ENCODE measurements at regions not wholly inside any gene's neighbourhood (a gene's known extent, or its start where the extent isn't known, plus 50 kb on each side); places are given as distances from the start of the nearest gene placed in this dataset.
"Not testable (repeated sequence)": the region's sequence is repeated elsewhere in the genome, so short reads cannot be mapped to it uniquely, and the experiment has no call there.

DNA sequence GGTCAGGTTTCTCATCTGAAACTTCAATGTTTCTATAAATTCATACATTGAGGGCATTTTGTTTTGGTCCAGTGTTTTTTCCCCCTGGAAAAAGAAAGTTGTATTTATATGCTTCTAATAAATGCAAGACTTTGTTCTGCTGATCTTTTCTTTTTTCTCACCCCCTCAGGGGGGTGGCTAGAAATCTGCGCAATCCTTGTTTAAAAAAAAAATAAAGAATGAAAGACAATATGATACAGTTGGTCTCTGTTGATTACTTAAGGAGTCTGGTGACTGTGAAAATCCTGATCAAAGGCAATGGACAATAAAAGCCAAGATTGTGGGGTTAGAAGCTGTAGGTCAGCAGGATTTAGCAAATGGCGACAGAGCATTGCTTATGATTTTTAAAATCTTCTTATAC is 180.5 kb downstream of the KIT start:
- no peaks in the 10 kb centered on the region for H3K36me3 ChIP-seq (ENCODE audit: control insufficient read depth in 2 of 2, extremely low read depth in 1 of 2, insufficient read depth in 1 of 2, low read length in 1 of 2)
- Mint-ChIP-seq H3K9me3 (no peaks in the 10 kb centered on the region), H3K4me3 (no peak overlapping the region), H3K36me3 (no peaks in the 10 kb centered on the region), H3K27me3 (no peaks in the 10 kb centered on the region), H3K4me1 (peaks cover 0 to 5% (median 3%) of the 10 kb centered on the region in 3 donors), H3K27ac (no peak overlapping the region)
- no peaks in the 10 kb centered on the region for H3K9me3 ChIP-seq
- ATAC-seq (replicated peaks in 1 of 4) (no peak), DNase-seq (no peak)
- no CpG with 5 or more reads among the region's 2 CpGs for WGBS (ENCODE audit: insufficient coverage)
- H3K27me3 ChIP-seq (replicated peaks in 1 of 2; ENCODE audit: control insufficient read depth in 2 of 2, extremely low read depth in 1 of 2, insufficient read depth in 2 of 2, low read length in 1 of 2): no peaks in the 10 kb centered on the region
- ChIA-PET POLR2A (no interaction called here), CTCF (interaction anchor here in 1 of 2 donors (0.7 kb wide), 1 partner anchor 118 kb away, joined by 3 read pairs; no protein-coding TSS in a partner anchor)
- no peak overlapping the region for H3K27ac ChIP-seq (ENCODE audit: low read length)
- H3K4me1 ChIP-seq (ENCODE audit: control insufficient read depth in 1 of 2, extremely low read depth in 1 of 2, insufficient read depth in 2 of 2, low read length in 2 of 2): no peaks in the 10 kb centered on the region
- no peak overlapping the region for H3K4me3 ChIP-seq (ENCODE audit: control insufficient read depth in 1 of 2, extremely low read depth in 1 of 2, low read length in 1 of 2)

DNA sequence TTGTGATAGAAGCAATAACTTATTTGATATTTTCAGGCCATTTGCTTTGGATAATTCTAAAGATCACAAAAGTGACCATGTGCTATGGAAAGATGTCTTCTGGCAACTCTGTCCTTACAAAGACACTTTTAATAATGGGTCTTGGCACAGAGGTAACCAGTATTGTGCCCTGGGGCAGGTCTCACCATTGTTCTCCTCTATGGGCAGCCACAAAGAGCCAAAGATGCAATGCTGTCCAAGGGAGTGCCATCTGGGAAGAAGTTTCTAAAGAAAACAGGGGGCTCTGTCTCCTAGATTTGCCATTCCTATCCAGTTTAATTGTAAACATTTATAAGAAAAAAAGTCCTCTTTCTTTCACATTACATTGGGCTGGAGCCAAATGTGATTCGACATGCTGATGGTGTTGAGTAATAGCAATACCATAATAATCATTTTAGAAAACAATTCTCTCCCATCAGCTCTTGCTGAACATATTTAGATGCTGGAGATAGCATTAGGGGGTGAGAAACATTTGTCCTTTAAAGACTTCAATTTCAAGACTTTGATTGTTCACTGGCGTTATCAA is 179.9 kb downstream of the KIT start:
- ATAC-seq (replicated peaks in 1 of 4) (no peak), DNase-seq (no peak)
- no peaks in the 10 kb centered on the region for H3K4me1 ChIP-seq (ENCODE audit: control insufficient read depth in 1 of 2, extremely low read depth in 1 of 2, insufficient read depth in 2 of 2, low read length in 2 of 2)
- no peaks in the 10 kb centered on the region for H3K36me3 ChIP-seq (ENCODE audit: control insufficient read depth in 2 of 2, extremely low read depth in 1 of 2, insufficient read depth in 1 of 2, low read length in 1 of 2)
- no peaks in the 10 kb centered on the region for H3K27me3 ChIP-seq (replicated peaks in 1 of 2; ENCODE audit: control insufficient read depth in 2 of 2, extremely low read depth in 1 of 2, insufficient read depth in 2 of 2, low read length in 1 of 2)
- no peaks in the 10 kb centered on the region for H3K9me3 ChIP-seq
- no peak overlapping the region for H3K27ac ChIP-seq (ENCODE audit: low read length)
- H3K4me1 Mint-ChIP-seq: peaks cover 0 to 5% (median 3%) of the 10 kb centered on the region in 3 donors
- H3K4me3 ChIP-seq (ENCODE audit: control insufficient read depth in 1 of 2, extremely low read depth in 1 of 2, low read length in 1 of 2): no peak overlapping the region
- H3K36me3 Mint-ChIP-seq: no peaks in the 10 kb centered on the region
- no CpG with 5 or more reads among the region's 2 CpGs for WGBS (ENCODE audit: insufficient coverage)
- H3K27me3 Mint-ChIP-seq: no peaks in the 10 kb centered on the region
- no peak overlapping the region for H3K4me3 Mint-ChIP-seq
- no peaks in the 10 kb centered on the region for H3K9me3 Mint-ChIP-seq
- ChIA-PET CTCF (no interaction called here), POLR2A (no interaction called here)
- no peak overlapping the region for H3K27ac Mint-ChIP-seq

DNA sequence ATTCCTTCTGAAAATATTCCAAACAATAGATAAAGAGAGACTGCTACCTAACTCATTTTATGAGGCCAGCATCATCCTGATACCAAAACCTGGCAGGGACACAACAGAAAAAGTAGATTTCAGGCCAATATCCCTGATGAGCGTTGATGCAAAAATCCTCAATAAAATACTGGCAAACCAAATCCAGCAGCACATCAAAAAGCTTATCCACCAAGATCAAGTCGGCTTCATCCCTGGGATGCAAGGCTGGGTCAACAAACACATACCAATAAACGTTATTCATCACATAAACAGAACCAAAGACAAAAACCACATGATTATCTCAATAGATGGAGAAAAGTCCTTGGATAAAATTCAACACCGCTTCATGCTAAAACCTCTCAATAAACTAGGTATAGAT is 170.6 kb downstream of the KIT start:
- CTCF ChIA-PET; H3K36me3 Mint-ChIP-seq; H3K9me3 ChIP-seq; H3K4me3 ChIP-seq (ENCODE audit: control insufficient read depth in 1 of 2, extremely low read depth in 1 of 2, low read length in 1 of 2); H3K27me3 Mint-ChIP-seq; POLR2A ChIA-PET; ATAC-seq (replicated peaks in 1 of 4); H3K4me3 Mint-ChIP-seq; H3K27ac Mint-ChIP-seq; H3K4me1 ChIP-seq (ENCODE audit: control insufficient read depth in 1 of 2, extremely low read depth in 1 of 2, insufficient read depth in 2 of 2, low read length in 2 of 2); H3K4me1 Mint-ChIP-seq; DNase-seq; H3K27ac ChIP-seq (ENCODE audit: low read length); H3K36me3 ChIP-seq (ENCODE audit: control insufficient read depth in 2 of 2, extremely low read depth in 1 of 2, insufficient read depth in 1 of 2, low read length in 1 of 2): not testable (repeated sequence)
- peaks cover 9 to 21% (median 13%) of the 10 kb centered on the region in 3 donors for H3K9me3 Mint-ChIP-seq
- WGBS (ENCODE audit: insufficient coverage): 100% methylated on average over 1 of the region's 4 CpGs
- H3K27me3 ChIP-seq (replicated peaks in 1 of 2; ENCODE audit: control insufficient read depth in 2 of 2, extremely low read depth in 1 of 2, insufficient read depth in 2 of 2, low read length in 1 of 2): peaks cover 0 to 11% of the 10 kb centered on the region in 2 experiments

DNA sequence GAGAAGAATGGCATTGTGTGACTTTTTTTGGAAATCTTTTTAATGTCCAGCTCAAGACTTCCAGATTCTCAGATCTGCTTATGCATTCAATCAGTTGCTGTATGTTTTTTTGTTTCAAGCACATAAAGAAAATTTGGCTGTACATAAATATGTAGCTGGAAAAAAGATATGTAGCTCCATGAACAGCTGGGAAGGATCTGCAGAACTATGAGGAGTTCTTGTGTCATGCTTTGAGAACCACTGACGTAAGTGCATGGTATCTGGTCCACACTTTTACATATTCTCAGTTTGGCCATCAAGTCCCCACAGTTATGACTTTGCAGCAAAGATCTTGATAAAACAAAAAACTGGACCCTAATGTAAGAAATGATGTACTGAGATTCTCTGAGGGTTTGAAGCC is 165.9 kb downstream of the KIT start:
- POLR2A ChIA-PET: no interaction called here
- Mint-ChIP-seq H3K27ac (no peak overlapping the region), H3K36me3 (no peaks in the 10 kb centered on the region), H3K9me3 (peaks cover 5 to 13% (median 11%) of the 10 kb centered on the region in 3 donors), H3K4me1 (peaks cover 0 to 10% (median 6%) of the 10 kb centered on the region in 3 donors), H3K27me3 (no peaks in the 10 kb centered on the region), H3K4me3 (no peak overlapping the region)
- Histone ChIP-seq H3K27me3 (replicated peaks in 1 of 2; ENCODE audit: control insufficient read depth in 2 of 2, extremely low read depth in 1 of 2, insufficient read depth in 2 of 2, low read length in 1 of 2) (peaks cover 0 to 11% of the 10 kb centered on the region in 2 experiments), H3K9me3 (no peaks in the 10 kb centered on the region), H3K4me1 (ENCODE audit: control insufficient read depth in 1 of 2, extremely low read depth in 1 of 2, insufficient read depth in 2 of 2, low read length in 2 of 2) (peaks cover 0 to 3% of the 10 kb centered on the region in 2 experiments), H3K4me3 (ENCODE audit: control insufficient read depth in 1 of 2, extremely low read depth in 1 of 2, low read length in 1 of 2) (no peak overlapping the region), H3K36me3 (ENCODE audit: control insufficient read depth in 2 of 2, extremely low read depth in 1 of 2, insufficient read depth in 1 of 2, low read length in 1 of 2) (no peaks in the 10 kb centered on the region), H3K27ac (ENCODE audit: low read length) (no peak overlapping the region)
- WGBS (ENCODE audit: insufficient coverage): no CpG with 5 or more reads among the region's 1 CpG
- CTCF ChIA-PET: no interaction called here
- DNase-seq (no peak), ATAC-seq (replicated peaks in 1 of 4) (no peak)

DNA sequence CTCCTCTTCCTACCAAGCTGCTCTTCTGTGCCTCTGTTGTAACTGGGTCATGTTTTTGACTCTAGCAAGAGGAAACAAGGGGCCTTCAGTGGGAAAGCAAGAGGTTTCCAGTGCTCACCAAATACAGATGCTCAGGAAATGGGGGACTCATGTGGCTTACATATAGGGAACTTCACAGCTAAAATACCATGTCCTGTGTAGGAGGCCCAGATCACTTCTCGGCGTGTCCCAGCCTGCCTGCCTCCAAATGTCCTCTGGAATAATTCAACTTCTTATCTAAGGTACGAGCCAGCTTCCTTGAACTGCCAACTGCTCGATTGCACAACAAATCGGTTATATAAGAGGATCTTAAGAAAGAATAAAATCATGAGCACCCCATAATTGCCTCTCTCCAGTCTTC is 161.3 kb downstream of the KIT start:
- Mint-ChIP-seq H3K4me3 (no peak overlapping the region), H3K36me3 (no peaks in the 10 kb centered on the region), H3K4me1 (peaks cover 0 to 10% (median 6%) of the 10 kb centered on the region in 3 donors), H3K27ac (no peak overlapping the region), H3K27me3 (no peaks in the 10 kb centered on the region), H3K9me3 (no peaks in the 10 kb centered on the region)
- POLR2A ChIA-PET: no interaction called here
- no peak for ATAC-seq (replicated peaks in 1 of 4)
- no peaks in the 10 kb centered on the region for H3K27me3 ChIP-seq (replicated peaks in 1 of 2; ENCODE audit: control insufficient read depth in 2 of 2, extremely low read depth in 1 of 2, insufficient read depth in 2 of 2, low read length in 1 of 2)
- peaks cover 0 to 3% of the 10 kb centered on the region in 2 experiments for H3K4me1 ChIP-seq (ENCODE audit: control insufficient read depth in 1 of 2, extremely low read depth in 1 of 2, insufficient read depth in 2 of 2, low read length in 2 of 2)
- DNase-seq: no peak
- CTCF ChIA-PET: no interaction called here
- no CpG with 5 or more reads among the region's 5 CpGs for WGBS (ENCODE audit: insufficient coverage)
- no peak overlapping the region for H3K4me3 ChIP-seq (ENCODE audit: control insufficient read depth in 1 of 2, extremely low read depth in 1 of 2, low read length in 1 of 2)
- no peak overlapping the region for H3K27ac ChIP-seq (ENCODE audit: low read length)
- no peaks in the 10 kb centered on the region for H3K9me3 ChIP-seq
- no peaks in the 10 kb centered on the region for H3K36me3 ChIP-seq (ENCODE audit: control insufficient read depth in 2 of 2, extremely low read depth in 1 of 2, insufficient read depth in 1 of 2, low read length in 1 of 2)

DNA sequence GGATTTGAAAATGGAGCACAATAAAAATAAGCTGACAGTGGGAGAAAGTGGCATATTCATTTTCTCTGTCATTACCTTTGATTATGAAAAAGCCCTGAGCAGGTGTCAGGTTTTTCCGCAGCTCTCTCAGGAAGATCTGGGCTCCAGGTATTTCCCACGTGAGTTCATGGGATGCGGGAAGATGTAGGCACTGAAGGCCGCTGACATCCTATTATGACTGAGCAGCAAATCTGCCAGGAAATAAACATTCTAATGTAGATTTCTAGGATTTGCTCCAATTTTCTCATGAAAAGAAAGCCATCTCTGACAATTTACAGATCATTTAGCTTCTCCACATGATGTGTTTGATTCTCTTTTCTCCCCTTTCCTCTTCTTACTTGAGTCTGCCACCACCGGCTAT is 160.7 kb downstream of the KIT start:
- no peak for ATAC-seq (replicated peaks in 1 of 4)
- no peaks in the 10 kb centered on the region for H3K9me3 ChIP-seq
- H3K4me1 ChIP-seq (ENCODE audit: control insufficient read depth in 1 of 2, extremely low read depth in 1 of 2, insufficient read depth in 2 of 2, low read length in 2 of 2): peaks cover 0 to 3% of the 10 kb centered on the region in 2 experiments
- DNase-seq: no peak
- WGBS (ENCODE audit: insufficient coverage): 80% methylated on average over 1 of the region's 5 CpGs
- no peaks in the 10 kb centered on the region for H3K36me3 ChIP-seq (ENCODE audit: control insufficient read depth in 2 of 2, extremely low read depth in 1 of 2, insufficient read depth in 1 of 2, low read length in 1 of 2)
- ChIA-PET POLR2A (no interaction called here), CTCF (no interaction called here)
- H3K4me3 ChIP-seq (ENCODE audit: control insufficient read depth in 1 of 2, extremely low read depth in 1 of 2, low read length in 1 of 2): no peak overlapping the region
- no peak overlapping the region for H3K27ac ChIP-seq (ENCODE audit: low read length)
- H3K36me3 Mint-ChIP-seq: no peaks in the 10 kb centered on the region
- no peaks in the 10 kb centered on the region for H3K27me3 ChIP-seq (replicated peaks in 1 of 2; ENCODE audit: control insufficient read depth in 2 of 2, extremely low read depth in 1 of 2, insufficient read depth in 2 of 2, low read length in 1 of 2)
- peaks cover 0 to 10% (median 6%) of the 10 kb centered on the region in 3 donors for H3K4me1 Mint-ChIP-seq
- no peaks in the 10 kb centered on the region for H3K27me3 Mint-ChIP-seq
- H3K27ac Mint-ChIP-seq: no peak overlapping the region
- no peaks in the 10 kb centered on the region for H3K9me3 Mint-ChIP-seq
- H3K4me3 Mint-ChIP-seq: no peak overlapping the region

DNA sequence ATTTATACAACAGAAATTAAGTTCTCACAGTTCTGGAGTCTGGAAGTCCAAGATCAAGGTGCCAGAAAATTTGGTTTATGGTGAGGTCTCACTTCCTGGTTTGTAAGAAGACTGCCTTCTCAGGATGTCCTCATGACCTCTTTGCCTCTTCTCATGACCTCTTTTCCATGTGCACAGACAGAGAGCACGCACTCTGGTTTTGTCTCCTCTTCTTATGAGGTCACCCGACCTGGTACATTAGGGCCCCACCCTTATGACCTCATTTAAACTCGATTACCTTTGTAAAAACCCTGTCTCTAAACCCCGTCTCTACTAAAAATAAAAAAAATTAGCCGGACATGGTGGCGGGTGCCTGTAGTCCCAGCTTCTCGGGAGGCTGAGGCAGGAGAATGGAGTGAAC is 155.9 kb downstream of the KIT start:
- Mint-ChIP-seq H3K27me3 (no peaks in the 10 kb centered on the region), H3K4me3 (no peak overlapping the region), H3K27ac (no peak overlapping the region), H3K4me1 (no peaks in the 10 kb centered on the region), H3K9me3 (peaks cover 0 to 4% (median 3%) of the 10 kb centered on the region in 3 donors), H3K36me3 (no peaks in the 10 kb centered on the region)
- Histone ChIP-seq H3K9me3 (no peaks in the 10 kb centered on the region), H3K4me1 (ENCODE audit: control insufficient read depth in 1 of 2, extremely low read depth in 1 of 2, insufficient read depth in 2 of 2, low read length in 2 of 2) (no peaks in the 10 kb centered on the region), H3K36me3 (ENCODE audit: control insufficient read depth in 2 of 2, extremely low read depth in 1 of 2, insufficient read depth in 1 of 2, low read length in 1 of 2) (no peaks in the 10 kb centered on the region), H3K4me3 (ENCODE audit: control insufficient read depth in 1 of 2, extremely low read depth in 1 of 2, low read length in 1 of 2) (no peak overlapping the region), H3K27ac (ENCODE audit: low read length) (no peak overlapping the region), H3K27me3 (replicated peaks in 1 of 2; ENCODE audit: control insufficient read depth in 2 of 2, extremely low read depth in 1 of 2, insufficient read depth in 2 of 2, low read length in 1 of 2) (no peaks in the 10 kb centered on the region)
- POLR2A ChIA-PET: no interaction called here
- ATAC-seq (replicated peaks in 1 of 4): no peak
- CTCF ChIA-PET: no interaction called here
- peak in 1 of 35 experiments; percentile 25 for DNase-seq
- WGBS (ENCODE audit: insufficient coverage): 81% methylated on average over 5 of the region's 7 CpGs
